Effector CD4-positive, alpha-beta T cell (primary cell): ENCODE measurements at regions not wholly inside any gene's neighbourhood (a gene's known extent, or its start where the extent isn't known, plus 50 kb on each side); places are given as distances from the start of the nearest gene placed in this dataset.

ENCODE experiments used
- DNase-seq: peaks from one replicate; pipeline ENCODE4 v3.0.0-alpha.2; 2020

DNA sequence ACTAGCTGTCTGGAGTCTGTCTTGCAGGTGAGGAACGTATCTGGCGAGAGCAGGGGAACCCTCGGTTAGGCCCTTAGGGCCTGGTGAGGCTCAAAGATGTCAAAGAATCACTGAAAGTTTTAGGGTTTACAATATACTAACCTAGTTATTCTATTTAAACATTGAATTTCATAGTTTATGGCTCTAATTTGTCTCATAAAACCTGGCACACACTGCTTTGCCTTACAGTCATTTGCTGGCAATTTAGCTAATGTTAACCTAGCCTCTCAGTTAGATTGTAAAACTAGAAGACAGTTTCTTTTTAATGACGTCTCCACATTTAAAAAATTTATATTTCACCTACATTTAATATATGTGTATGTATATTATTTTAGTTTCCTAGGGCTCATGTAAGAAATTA, 89.6 kb upstream of the DOCK10 start:
- no peak for DNase-seq

DNA sequence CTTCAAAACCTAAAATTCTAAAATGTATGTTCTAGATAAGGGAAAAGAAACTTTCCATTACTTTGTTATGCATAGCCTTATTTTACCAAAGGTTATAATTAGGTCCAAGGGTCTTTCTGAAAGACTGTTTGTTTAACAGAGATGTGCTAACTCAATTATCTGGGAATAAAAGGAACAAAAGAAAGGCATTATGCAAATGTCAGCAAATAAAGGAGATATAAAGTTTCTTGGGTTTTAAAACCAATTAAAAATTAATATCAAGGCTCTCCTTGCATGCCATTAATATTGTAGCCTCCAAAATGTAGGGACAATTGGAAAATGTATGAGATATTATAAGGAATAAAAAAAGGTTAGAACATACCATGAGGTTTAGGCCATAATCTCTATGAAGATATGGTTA, 87.8 kb upstream of the DOCK10 start:
- no peak for DNase-seq

DNA sequence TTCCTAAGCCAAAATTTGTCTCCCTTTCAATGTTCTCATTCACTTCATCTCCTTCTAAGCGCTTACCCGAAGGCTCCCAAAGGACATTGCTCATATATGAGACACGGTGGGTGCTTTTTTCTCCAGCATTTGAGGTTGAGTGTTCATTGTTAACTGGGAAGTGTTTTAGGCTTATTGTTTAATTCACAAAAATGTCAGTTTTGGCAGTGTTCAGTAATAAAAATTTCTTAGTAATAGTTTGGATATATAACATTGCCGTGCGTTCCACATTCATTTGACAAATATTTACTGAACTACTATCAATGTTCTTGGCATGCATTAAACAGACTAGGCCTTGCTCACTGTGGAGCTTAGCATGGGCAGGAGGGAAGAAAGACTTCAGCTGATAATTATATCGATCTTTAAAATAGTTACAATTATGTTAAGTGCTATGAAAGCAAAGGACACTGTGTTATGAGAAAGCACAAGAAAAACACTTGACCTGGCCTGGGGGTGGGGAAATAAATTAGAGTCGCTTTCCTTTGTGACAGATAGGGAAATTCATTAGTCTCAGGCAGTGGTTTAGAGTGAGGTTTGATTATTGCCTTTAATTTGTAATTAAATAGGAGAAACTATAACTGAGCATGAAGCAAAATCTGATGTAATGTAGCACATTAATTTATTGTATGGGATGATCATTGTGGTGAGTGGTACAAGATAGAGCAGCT, 82.2 kb upstream of the DOCK10 start:
- DNase-seq, result no peak

DNA sequence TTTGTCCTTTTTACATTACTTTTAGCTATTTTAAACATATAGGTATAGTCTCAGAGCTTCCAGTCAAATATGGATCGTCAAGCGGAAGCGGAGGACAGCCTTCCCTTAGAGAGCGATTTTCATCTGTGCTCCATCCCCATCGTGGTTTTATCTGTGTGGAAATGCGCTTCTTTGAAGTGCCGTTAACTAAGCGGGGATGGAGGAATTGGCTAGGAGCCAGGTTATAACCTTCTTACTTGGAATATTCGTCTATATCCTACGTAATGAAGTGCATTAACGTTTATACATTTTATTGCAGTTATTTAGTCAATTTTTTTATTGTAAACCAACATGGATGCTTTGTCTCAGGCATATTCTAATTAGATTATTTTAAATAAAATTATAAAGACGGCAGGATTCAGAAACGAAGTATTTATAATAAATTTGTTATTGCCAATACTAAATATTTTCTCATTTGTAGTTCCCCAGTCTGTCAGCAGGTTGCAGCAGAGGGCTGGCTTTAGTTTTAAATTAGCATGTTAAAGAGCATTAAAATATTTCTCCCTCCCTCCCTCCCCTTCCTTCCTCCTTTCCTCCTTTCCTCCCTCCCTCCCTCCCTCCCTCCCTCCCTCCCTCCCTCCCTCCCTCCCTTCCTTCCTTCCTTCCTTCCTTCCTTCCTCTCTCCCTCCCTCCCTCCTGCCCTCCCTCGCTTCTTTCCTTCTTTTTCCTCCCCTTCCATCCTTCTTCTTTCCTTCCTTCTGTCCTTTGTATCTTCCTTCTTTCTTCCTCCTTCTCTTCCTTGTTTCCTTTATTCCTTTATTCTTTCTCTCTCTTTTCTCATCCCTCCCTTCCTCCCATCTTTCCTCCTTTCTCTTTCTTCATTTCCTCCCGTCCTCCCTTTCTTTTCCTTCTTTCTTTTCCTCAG, 80.6 kb upstream of the DOCK10 start:
- DNase-seq, result no peak

DNA sequence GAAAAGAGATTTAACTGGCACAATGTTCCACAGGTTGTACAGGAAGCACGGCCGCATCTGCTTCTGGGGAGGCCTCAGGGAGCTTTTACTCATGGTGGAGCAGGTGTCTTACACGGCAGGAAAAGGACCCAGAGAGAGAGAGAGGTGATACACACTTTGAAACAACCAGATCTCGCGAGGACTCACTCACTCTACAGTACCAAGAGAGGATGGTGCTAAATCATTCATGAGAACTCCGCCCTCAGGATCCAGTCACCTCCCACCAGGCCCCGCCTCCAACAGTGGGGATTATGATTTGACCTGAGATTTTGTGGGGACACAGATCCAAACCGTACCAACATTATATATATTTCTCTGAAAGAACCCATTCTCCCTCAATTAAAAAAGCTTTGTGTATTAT, 79.7 kb upstream of the DOCK10 start:
- no peak for DNase-seq

DNA sequence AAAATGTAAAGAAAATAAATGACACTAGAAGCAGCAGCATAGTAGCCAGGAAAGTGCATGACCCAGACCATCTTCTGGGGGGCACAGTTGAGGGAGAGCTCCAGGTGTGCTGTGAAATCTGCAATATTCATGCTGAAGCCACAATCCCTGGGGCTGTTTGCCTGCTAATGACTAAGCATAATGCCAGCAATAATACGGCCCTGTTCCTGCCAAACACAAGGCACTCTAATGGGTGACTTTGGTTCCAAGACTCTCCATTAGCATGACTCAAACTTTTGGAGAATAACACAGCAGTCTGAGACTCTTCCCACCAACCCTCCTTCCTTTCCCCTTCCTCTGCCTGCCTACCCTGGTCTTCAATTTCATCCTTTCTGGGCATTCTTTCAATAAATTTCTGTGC, 77.9 kb upstream of the DOCK10 start:
- DNase-seq, result no peak

DNA sequence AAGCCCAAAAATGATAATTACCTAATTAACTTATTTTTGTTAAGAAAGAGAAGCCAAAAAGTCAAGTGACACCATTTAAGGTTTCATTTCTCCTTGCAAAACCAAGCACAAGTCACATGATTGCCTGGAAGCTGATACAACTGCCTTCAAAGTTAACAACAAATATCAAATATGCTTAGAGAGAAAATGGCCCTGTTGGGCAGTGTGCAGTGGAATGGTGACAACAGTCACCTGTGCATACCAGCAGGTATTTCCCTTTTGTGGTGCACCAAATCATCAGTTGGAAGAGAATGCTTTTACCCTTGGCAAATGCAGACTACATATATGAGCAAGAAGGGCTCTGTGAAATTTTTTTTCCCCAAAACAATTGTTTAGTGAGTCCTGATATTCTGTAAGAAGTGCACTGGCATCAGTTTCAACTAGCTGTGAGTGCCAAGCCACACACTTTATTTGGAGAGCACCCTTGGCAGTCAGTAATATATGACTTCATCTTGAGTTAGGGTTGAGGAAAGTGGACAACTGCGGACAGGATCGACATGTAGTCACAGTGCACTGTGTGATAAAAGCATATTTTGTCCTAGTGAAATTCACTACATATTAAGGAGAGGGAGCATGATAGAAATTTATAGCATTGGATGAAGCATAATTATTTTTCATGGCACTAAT, 74.9 kb upstream of the DOCK10 start:
- no peak for DNase-seq

DNA sequence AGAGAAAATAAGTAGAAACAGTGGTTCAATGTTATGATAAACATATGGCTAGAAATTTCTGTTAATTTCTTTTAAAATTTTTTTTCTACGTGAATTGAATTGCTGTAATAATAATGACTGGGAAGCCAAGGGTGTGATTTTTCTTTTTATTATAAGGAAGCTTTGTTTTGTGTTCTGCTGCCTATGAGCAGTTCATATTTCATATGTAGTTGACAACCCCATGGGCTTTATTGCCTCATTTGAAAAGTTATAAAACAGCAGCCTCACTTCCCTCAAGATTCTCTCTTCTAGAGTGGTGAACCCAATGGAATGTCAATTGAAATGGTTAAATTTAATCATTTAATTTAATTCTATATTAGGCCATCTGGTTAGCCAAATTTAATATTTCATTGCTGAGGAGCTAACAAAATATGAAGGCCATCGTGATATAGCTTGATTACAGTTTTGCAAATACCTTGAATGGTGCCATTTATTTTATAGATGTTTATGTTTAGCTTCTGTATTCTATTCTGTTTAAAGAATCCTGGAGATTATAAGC, 72.6 kb upstream of the DOCK10 start:
- DNase-seq, result no peak

DNA sequence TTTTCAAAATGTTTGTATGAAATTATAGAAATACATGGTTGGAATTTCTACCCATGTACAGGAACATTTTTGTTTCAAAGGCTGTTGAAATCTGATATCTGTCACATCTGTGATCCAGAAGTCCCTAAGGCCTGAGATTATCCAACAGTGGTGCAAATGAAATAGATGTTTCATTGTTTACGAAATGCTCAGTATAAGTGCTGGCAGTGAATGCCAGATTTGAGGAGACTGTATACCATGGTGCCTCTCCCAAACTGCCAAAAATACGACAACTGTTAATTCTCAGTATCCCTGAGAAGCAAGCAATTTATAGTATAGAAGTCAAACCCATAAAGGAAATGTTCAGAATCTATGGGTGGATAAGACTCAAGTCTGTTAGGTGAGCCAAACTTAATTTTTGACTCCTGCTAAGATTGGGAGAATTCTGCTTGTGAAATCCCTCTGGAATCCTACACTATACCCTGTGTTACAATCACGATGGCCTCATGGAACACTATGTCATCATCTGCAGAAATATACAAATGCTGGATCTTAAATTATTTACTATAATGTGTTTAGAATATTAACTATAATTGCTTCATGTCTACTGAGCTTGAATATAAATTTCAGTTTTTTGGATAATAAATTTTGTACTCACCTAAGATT, 71.2 kb upstream of the DOCK10 start:
- no peak for DNase-seq

DNA sequence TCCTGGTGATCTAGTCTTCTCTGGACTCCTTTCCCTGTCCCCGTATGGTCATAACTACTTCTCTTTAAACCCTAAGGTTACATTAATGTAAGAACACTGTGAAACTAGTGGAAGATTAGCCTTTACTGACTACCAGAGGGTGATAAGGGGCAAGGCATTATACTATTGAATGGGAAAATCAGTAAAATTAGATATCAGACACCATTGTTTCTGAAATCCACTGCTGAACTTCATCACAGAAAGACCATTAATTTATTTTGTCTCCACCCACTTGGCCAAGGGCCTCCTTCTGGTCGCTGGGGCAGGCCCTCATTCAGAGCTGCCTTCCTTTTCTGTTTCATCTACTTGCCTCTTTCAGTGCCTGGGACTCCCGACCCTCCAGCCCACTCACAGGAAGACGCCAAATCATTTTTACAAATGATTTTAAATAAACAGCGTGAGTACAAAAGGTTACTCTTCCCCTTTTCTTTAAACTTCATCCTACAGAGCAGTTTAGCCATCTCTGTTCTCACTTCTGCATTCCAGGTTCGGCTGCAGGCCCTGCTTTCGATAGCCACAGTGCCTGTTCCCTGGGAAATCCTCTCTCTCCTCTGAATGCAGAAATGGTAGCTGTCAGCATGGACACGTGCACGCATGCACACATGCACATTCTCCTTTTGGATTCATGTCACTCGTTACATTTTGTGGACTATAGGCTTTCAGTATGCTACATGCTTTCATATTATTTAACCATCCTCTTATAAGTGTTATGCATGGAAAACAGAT, 70.3 kb upstream of the DOCK10 start:
- DNase-seq, result no peak

DNA sequence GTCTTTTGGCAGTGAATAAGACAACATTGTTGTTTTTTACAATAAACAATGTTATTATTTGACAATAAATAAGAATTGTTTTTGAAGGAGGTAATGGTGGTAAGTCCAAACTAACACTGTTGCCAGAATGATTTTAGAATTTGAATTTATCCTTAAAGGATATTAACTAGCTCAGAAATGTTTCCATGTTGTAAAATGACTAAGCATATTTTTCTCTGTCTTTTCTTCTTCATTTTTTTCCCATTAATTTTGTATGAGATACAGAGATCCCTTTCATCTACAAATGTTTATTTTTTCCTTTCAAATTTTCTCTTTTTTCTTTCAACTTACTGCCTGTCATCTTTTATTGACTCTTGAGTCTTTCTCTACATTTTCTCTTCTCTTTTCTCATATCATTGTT, 66.5 kb upstream of the DOCK10 start:
- DNase-seq, result no peak

DNA sequence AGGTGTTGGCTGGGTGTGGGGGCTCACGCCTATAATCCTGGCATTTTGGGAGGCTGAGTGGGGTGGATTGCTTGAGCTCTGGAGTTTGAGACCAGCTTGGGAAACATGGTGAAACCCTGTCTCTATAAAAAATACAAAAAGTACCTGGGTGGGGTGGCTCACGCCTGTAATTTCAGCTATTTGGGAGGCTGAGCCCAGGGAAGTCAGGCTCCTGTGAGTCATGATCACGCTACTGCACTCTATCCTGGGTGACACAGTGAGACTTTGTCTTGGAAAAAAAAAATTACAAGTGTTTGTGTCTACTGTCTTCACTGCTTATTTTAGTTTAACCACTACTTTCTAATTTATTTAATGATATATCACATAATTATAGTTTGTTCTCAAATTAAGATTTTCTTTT, 62.7 kb upstream of the DOCK10 start:
- no peak for DNase-seq

DNA sequence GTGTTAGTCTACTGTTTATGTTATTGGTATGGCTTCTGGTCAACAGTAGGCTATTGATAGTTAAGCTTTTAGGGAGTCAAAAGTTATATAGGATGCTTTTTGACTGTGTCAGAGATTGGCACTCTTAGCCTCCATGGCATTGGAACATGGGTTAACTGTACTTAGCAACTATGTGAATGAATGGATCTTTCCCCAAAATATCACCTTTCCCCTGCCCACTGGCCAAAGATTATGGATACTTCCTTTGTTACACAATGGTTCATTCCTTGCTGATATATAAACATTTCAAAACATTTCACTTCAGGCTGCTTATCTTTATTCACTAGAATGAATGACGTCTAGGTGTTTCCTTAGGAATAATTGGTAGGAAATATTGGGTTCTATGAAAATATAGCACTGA, 62.1 kb upstream of the DOCK10 start:
- DNase-seq, result no peak

DNA sequence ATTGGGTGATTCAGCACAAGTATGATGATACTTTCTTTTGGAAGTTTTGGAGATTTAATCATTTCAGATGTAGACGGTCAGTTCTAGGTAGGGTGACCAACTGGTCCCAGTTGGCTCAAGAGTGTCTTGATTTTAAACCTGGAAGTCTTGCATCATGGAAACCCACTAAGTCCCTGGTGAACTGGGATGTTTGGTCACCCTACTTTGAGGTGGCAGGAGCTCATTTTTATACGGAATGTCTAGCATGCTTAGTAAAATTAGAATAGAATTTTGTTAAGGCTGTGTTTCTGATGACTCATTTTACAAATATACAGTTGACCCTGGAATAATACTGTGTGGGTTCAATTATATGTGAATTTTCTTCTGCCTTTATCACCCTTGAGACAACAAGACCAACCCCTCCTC, 61.5 kb upstream of the DOCK10 start:
- no peak for DNase-seq

DNA sequence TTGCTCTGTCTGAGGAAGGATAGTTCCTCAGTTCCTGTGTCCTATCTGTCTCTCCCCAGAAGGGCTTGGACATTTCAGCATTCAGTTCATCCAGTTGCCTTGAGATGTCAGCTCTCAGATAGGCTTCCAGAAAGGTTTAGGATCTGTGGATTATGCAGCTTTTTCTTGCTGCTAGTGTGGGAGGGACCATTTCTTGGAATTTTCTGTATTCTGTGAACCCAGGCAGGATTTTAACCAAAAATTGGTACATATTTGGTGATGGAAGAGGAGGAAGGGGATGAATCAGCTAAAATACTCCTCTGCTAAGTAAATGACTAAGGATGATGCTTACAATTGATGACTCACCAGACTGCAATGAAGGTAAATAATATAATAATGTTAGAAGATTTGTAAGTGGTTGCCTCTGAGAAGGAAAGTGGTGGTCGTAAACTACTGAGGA, 58.6 kb upstream of the DOCK10 start:
- DNase-seq, result no peak

DNA sequence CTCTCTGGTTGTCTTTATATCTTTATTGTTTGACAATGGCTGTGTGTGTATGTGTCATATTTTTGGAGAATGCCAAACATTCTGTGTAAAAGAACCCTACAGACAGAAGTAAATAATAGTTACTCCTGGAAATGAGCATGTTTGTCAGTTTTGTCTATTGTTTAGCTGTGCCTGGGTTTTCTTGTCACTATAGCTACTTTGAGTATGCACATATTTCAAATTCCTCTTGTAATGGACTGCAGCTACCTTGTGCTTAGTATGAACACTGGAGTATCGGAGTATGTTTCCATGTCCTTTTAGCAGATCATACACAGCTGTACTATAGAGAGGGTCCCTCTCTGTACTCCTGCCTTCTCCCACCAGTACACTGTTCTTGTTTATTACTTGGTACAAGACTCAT, 58.0 kb upstream of the DOCK10 start:
- no peak for DNase-seq

DNA sequence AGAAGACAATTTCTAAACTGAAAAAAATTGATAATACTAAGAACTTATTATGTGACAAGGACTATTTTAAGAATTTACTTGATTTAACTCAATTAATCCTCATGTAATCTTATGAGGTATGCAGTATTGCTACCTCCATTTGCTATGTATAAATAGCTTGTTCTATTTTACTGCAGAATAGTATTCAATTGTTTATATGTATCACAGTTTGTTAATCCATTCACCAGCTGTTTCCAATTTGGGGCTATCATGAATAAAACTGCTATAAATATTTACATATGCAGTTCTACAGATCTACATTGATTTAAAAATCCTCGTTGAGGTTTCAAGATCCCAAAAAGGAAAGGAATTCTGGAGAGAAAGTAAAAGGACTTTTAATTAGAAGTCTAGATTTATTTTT, 54.8 kb upstream of the DOCK10 start:
- no peak for DNase-seq
